K562 (cell line): ENCODE measurements at regions not wholly inside any gene's neighbourhood (a gene's known extent, or its start where the extent isn't known, plus 50 kb on each side); places are given as distances from the start of the nearest gene placed in this dataset.

Source experiments
- ATAC-seq: fragments of 200-7000 bp; cut with Tn5 transposase; 3 replicates; pipeline ENCODE4 v1.9.1; 2020; ENCODE audit warnings: moderate library complexity
- BruUV-seq: library from RNA; stranded (reverse); fragments of 400-500 nt; replicated peaks from 2 replicates; lab custom pipeline; 2021; lab: Mats Ljungman, UMichigan
- CTCF ChIA-PET: fragments of 300-600 bp; formaldehyde crosslinking; extraction: SDS; loops from one replicate; lab custom pipeline; 2021; ENCODE audit warnings: low intra/inter-chr PET ratio; lab: Yijun Ruan, JAX
- POLR2A ChIA-PET: fragments of 300-600, 350-650 bp; sonication (Branson Sonifier 250); formaldehyde crosslinking; extraction: SDS; loops from one replicate; lab custom pipeline; 2021; ENCODE audit warnings: antibody characterized with exemption, inconsistent platforms; lab: Yijun Ruan, JAX
- DNase-seq, 4 experiments: peaks; one replicate each; pipeline versions ENCODE4 v3.0.0 to v3.0.0-alpha.2; 2011 to 2018; ENCODE audit warnings: low spot score in 3 of 4, mixed read lengths in 3 of 4; ENCODE audit errors: extremely low read depth in 1 of 4
- FAIRE-seq: peaks from 2 replicates; lab custom pipeline; 2011; peaks lifted over from hg19 to GRCh38; lab: Jason Lieb, UNC
- H2AFZ ChIP-seq: 2 replicates; pipeline ENCODE4 v1.6.0; 2011; ENCODE audit warnings: low read depth, low read length, control low read depth, inconsistent platforms
- H3K27ac ChIP-seq: fragments of 200-600 bp; 3 replicates; pipeline ENCODE4 v1.8.0; 2011; ENCODE audit warnings: low read depth, mild to moderate bottlenecking, control low read depth, inconsistent platforms, low read length, moderate library complexity, mixed read lengths; ENCODE audit errors: extremely low read depth
- H3K27me3 ChIP-seq, 2 experiments: fragments of 300-600 bp in 1 of 2; 2 replicates in 1 of 2; 3 replicates in 1 of 2; pipeline versions ENCODE4 v1.6.0 to v1.8.0; 2011; ENCODE audit warnings: inconsistent platforms in 2 of 2, low read length in 2 of 2, mild to moderate bottlenecking in 1 of 2, mixed read lengths in 1 of 2, moderate library complexity in 1 of 2; ENCODE audit not compliant: control insufficient read depth in 2 of 2, insufficient read depth in 2 of 2
- H3K36me3 ChIP-seq: fragments of 300-600 bp; 3 replicates; pipeline ENCODE4 v1.8.0; 2011; ENCODE audit warnings: mild to moderate bottlenecking, low read length, inconsistent platforms; ENCODE audit not compliant: control insufficient read depth, insufficient read depth
- H3K4me1 ChIP-seq, 2 experiments: fragments of 200-600 bp in 1 of 2; replicated peaks in 1 of 2; 2 replicates in 1 of 2; 3 replicates in 1 of 2; pipeline versions ENCODE4 v1.5.1 to v1.8.0; 2011; ENCODE audit warnings: inconsistent platforms in 2 of 2, low read length in 2 of 2, mild to moderate bottlenecking in 1 of 2, mixed read lengths in 1 of 2, moderate library complexity in 1 of 2; ENCODE audit not compliant: control insufficient read depth in 2 of 2, insufficient read depth in 2 of 2
- H3K4me2 ChIP-seq: 2 replicates; pipeline ENCODE4 v1.6.1; 2011; ENCODE audit warnings: low read length, control low read depth, inconsistent platforms, mixed read lengths; ENCODE audit not compliant: insufficient read depth
- H3K4me3 ChIP-seq: fragments of 200-600 bp; sonication (generic), shearing (Covaris generic); 2 replicates; pipeline ENCODE4 v1.5.1; 2016; ENCODE audit warnings: control low read depth, inconsistent platforms
- H3K79me2 ChIP-seq: fragments of 200-600 bp; 3 replicates; pipeline ENCODE4 v1.8.0; 2011; ENCODE audit warnings: low read length, inconsistent platforms; ENCODE audit not compliant: control insufficient read depth, insufficient read depth
- H3K9ac ChIP-seq, 2 experiments: 2 replicates each; pipeline versions ENCODE4 v1.6.0 to v1.6.1; 2011; ENCODE audit warnings: low read depth in 2 of 2, low read length in 2 of 2, control low read depth in 1 of 2, inconsistent platforms in 1 of 2, mild to moderate bottlenecking in 1 of 2, mixed read lengths in 1 of 2; ENCODE audit not compliant: insufficient read depth in 1 of 2
- H3K9me1 ChIP-seq: one replicate; pipeline ENCODE4 v1.6.0; 2011; ENCODE audit warnings: inconsistent platforms, mild to moderate bottlenecking, low read length, moderate library complexity; ENCODE audit not compliant: control insufficient read depth, insufficient read depth
- H3K9me3 ChIP-seq: replicated peaks from 2 replicates; pipeline ENCODE4 v1.5.1; 2011; ENCODE audit warnings: low read depth, low read length, inconsistent platforms; ENCODE audit not compliant: control insufficient read depth, insufficient read depth
- H4K20me1 ChIP-seq: replicated peaks from 2 replicates; pipeline ENCODE4 v1.6.1; 2011; ENCODE audit warnings: low read length, inconsistent platforms, mixed read lengths; ENCODE audit not compliant: control insufficient read depth, insufficient read depth
- ADNP ChIP-seq: fragments of 200-800 bp; sonication (Bioruptor generic); IDR thresholded peaks from 2 replicates; pipeline ENCODE4 v1.6.1; 2016; ENCODE audit warnings: missing genetic modification characterization, missing compliant biosample characterization
- BDP1 ChIP-seq: IDR thresholded peaks from 3 replicates; pipeline ENCODE4 v1.6.1; 2011; ENCODE audit not compliant: insufficient read length, insufficient read depth
- BRF2 ChIP-seq: IDR thresholded peaks from 3 replicates; pipeline ENCODE4 v1.6.1; 2011; ENCODE audit warnings: borderline replicate concordance, mild to moderate bottlenecking; ENCODE audit not compliant: insufficient read length, insufficient read depth
- EHMT2 ChIP-seq: fragments of 450-650 bp; IDR thresholded peaks from 2 replicates; pipeline ENCODE4 v1.6.1; 2018; ENCODE audit warnings: antibody characterized with exemption
- ELF1 ChIP-seq: fragments of 200-800 bp; sonication (Bioruptor generic); IDR thresholded peaks from 2 replicates; pipeline ENCODE4 v1.6.1; 2016; ENCODE audit warnings: missing genetic modification characterization, missing compliant biosample characterization
- HDAC1 ChIP-seq, 2 experiments: fragments of 450-650 bp; IDR thresholded peaks; 2 replicates each; pipeline ENCODE4 v1.6.1; 2016 to 2017; ENCODE audit warnings: inconsistent platforms in 1 of 2, mild to moderate bottlenecking in 1 of 2, moderate library complexity in 1 of 2
- ILF3 ChIP-seq: fragments of 450-650 bp; IDR thresholded peaks from 2 replicates; pipeline ENCODE4 v1.6.1; 2018; ENCODE audit warnings: antibody characterized with exemption, mild to moderate bottlenecking, moderate library complexity, borderline replicate concordance
- POLR2AphosphoS5 ChIP-seq: IDR thresholded peaks from 2 replicates; pipeline ENCODE4 v1.6.1; 2011; ENCODE audit warnings: mild to moderate bottlenecking, low read depth, low read length, moderate library complexity; ENCODE audit not compliant: control insufficient read depth, insufficient read depth
- RBBP5 ChIP-seq: fragments of 200-600 bp; sonication (generic); IDR thresholded peaks from 2 replicates; pipeline ENCODE4 v1.6.1; 2012; ENCODE audit warnings: borderline replicate concordance, mild to moderate bottlenecking, low read length, control low read depth, inconsistent platforms; ENCODE audit not compliant: insufficient read depth, poor library complexity, severe bottlenecking
- SMARCA4 ChIP-seq: fragments of 450-650 bp; IDR thresholded peaks from 2 replicates; pipeline ENCODE4 v1.6.1; 2016
- SMC3 ChIP-seq: conservative IDR thresholded peaks from 2 replicates; pipeline ENCODE4 v1.6.1; 2011; ENCODE audit warnings: low read depth, low read length, improper control_type of control experiment; ENCODE audit not compliant: insufficient read depth
- SRF ChIP-seq, 2 experiments: fragments of 250-450, 450-650 bp in 1 of 2; sonication (Bioruptor Pico) in 1 of 2; sonication (generic) in 1 of 2; formaldehyde crosslinking; IDR thresholded peaks; 2 replicates each; pipeline versions ENCODE4 v1.5.0 to v1.5.1; 2020 to 2022; ENCODE audit warnings: mild to moderate bottlenecking in 1 of 2, missing genetic modification reagents in 1 of 2
- XRCC5 ChIP-seq: fragments of 200-400 bp; formaldehyde crosslinking; IDR thresholded peaks from 2 replicates; pipeline ENCODE4 v1.6.1; 2017; ENCODE audit warnings: low read depth, mild to moderate bottlenecking, low read length
- ZNF143 ChIP-seq: sonication (generic); formaldehyde crosslinking; IDR thresholded peaks from 2 replicates; pipeline ENCODE4 v1.9.0; 2022; ENCODE audit warnings: mild to moderate bottlenecking, missing genetic modification reagents
- WGBS: fragments of 100-300 bp; shearing (Covaris generic); methylation state at CpG from one replicate; pipeline ENCODE4 v1.1.6; 2016; ENCODE audit warnings: low coverage, mixed read lengths; ENCODE audit not compliant: insufficient coverage; ENCODE audit errors: missing lambda C conversion rate; 5-methylcytosine and 5-hydroxymethylcytosine counted together
- in situ Hi-C: fragments of 300-500 bp; cut with MboI; formaldehyde crosslinking; loops from 4 replicates; pipeline ENCODE4 v1.15.0; 2018; ENCODE audit warnings: inconsistent platforms, mixed read lengths
- intact Hi-C: fragments of 100-400 bp; cut with micrococcal nuclease; formaldehyde crosslinking; loops from 2 replicates; pipeline ENCODE4 v1.14.2; 2022
- TF ChIP-seq, protein P1 (sequence below): fragments of 250-450 bp; sonication (Bioruptor Pico); IDR thresholded peaks from 2 replicates; pipeline ENCODE4 v1.8.0; 2022; ENCODE audit warnings: inconsistent platforms, mild to moderate bottlenecking, moderate library complexity, borderline replicate concordance

- Histone ChIP-seq H3K9me1 (no peaks in the 10 kb centered on the region), H3K9ac (no peak overlapping the region), H3K9me3 (no peaks in the 10 kb centered on the region), H3K27ac (no peak overlapping the region), H3K4me2 (no peak overlapping the region), H3K79me2 (no peaks in the 10 kb centered on the region), H2AFZ (no peak overlapping the region), H3K4me1 (no peaks in the 10 kb centered on the region), H3K4me3 (no peak overlapping the region), H3K27me3 (no peaks in the 10 kb centered on the region), H4K20me1 (no peaks in the 10 kb centered on the region), H3K36me3 (no peaks in the 10 kb centered on the region)
- intact Hi-C loops, result no loop called here
- BruUV-seq, result no TSS peak
- DNase-seq (no peak), FAIRE-seq (no peak), ATAC-seq (no peak)
- no peak for TF ChIP-seq ILF3
- no peak for TF ChIP-seq RBBP5
- TF ChIP-seq ELF1 (tag), result no peak
- TF ChIP-seq BDP1, result no peak
- no peak for TF ChIP-seq SMC3
- no peak for TF ChIP-seq POLR2AphosphoS5
- TF ChIP-seq SRF (CRISPR knock-in tag; IDR thresholded peaks at IDR 0.05), result no peak
- TF ChIP-seq ADNP (tag), result no peak
- no peak for TF ChIP-seq HDAC1 (IDR thresholded peaks at IDR 0.05)
- TF ChIP-seq ZNF143 (CRISPR knock-in tag), result no peak
- TF ChIP-seq BRF2, result no peak
- TF ChIP-seq, protein P1, sequence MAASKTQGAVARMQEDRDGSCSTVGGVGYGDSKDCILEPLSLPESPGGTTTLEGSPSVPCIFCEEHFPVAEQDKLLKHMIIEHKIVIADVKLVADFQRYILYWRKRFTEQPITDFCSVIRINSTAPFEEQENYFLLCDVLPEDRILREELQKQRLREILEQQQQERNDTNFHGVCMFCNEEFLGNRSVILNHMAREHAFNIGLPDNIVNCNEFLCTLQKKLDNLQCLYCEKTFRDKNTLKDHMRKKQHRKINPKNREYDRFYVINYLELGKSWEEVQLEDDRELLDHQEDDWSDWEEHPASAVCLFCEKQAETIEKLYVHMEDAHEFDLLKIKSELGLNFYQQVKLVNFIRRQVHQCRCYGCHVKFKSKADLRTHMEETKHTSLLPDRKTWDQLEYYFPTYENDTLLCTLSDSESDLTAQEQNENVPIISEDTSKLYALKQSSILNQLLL (CRISPR knock-in tag), result no peak
- TF ChIP-seq SMARCA4, result no peak
- TF ChIP-seq EHMT2, result no peak
- no peak for TF ChIP-seq XRCC5
- ChIA-PET CTCF (no interaction called here), POLR2A (no interaction called here)
- WGBS, result 0% methylated on average over 1 of the region's 1 CpG
- in situ Hi-C loops, result no loop called here
Observed at GRCh38 chr4:182048871-182049270, 194.3 kb upstream of the TENM3 start.
